ENCODE measurements at regions not wholly inside any gene's neighbourhood (a gene's known extent, or its start where the extent isn't known, plus 50 kb on each side); places are given as distances from the start of the nearest gene placed in this dataset.

- no peak for TF ChIP-seq CTCF (conservative IDR thresholded peaks at IDR 0.05)
- H3K9me3 Mint-ChIP-seq, result no peaks in the 10 kb centered on the region
- no peaks in the 10 kb centered on the region for H3K4me1 Mint-ChIP-seq (ENCODE audit: unreplicated experiment)
- H3K27me3 Mint-ChIP-seq, result peaks cover 30% of the 10 kb centered on the region
- no peaks in the 10 kb centered on the region for H3K36me3 Mint-ChIP-seq
- H3K27ac Mint-ChIP-seq, result no peak overlapping the region
- no peak overlapping the region for H3K4me3 Mint-ChIP-seq
- DNase-seq (ENCODE audit: extremely low spot score, unreplicated experiment), result no peak
Measured at GRCh38 chr12:112589275-112589674, 170.5 kb downstream of the PTPN11 start.

GRCh38 chr12:112590281-112590680, 171.5 kb downstream of the PTPN11 start:
- no peaks in the 10 kb centered on the region for H3K4me1 Mint-ChIP-seq (ENCODE audit: unreplicated experiment)
- no peak for DNase-seq (ENCODE audit: extremely low spot score, unreplicated experiment)
- peaks cover 38% of the 10 kb centered on the region for H3K27me3 Mint-ChIP-seq
- no peaks in the 10 kb centered on the region for H3K9me3 Mint-ChIP-seq
- no peak overlapping the region for H3K4me3 Mint-ChIP-seq
- no peak overlapping the region for H3K27ac Mint-ChIP-seq
- no peaks in the 10 kb centered on the region for H3K36me3 Mint-ChIP-seq
- TF ChIP-seq CTCF (conservative IDR thresholded peaks at IDR 0.05), result no peak

- no peak for TF ChIP-seq CTCF (conservative IDR thresholded peaks at IDR 0.05)
- no peaks in the 10 kb centered on the region for H3K4me1 Mint-ChIP-seq (ENCODE audit: unreplicated experiment)
- H3K4me3 Mint-ChIP-seq, result no peak overlapping the region
- H3K36me3 Mint-ChIP-seq, result no peaks in the 10 kb centered on the region
- DNase-seq (ENCODE audit: extremely low spot score, unreplicated experiment), result no peak
- H3K27me3 Mint-ChIP-seq, result peaks cover 41% of the 10 kb centered on the region
- no peak overlapping the region for H3K27ac Mint-ChIP-seq
- H3K9me3 Mint-ChIP-seq, result peaks cover 5% of the 10 kb centered on the region
Measured at GRCh38 chr12:112591488-112591887, 172.7 kb downstream of the PTPN11 start.

GRCh38 chr12:112595410-112595809, 176.7 kb downstream of the PTPN11 start:
- peaks cover 5% of the 10 kb centered on the region for H3K9me3 Mint-ChIP-seq
- peaks cover 54% of the 10 kb centered on the region for H3K27me3 Mint-ChIP-seq
- H3K4me3 Mint-ChIP-seq, result no peak overlapping the region

GRCh38 chr12:112597986-112598385, 179.2 kb downstream of the PTPN11 start:
- no peak for TF ChIP-seq CTCF (conservative IDR thresholded peaks at IDR 0.05)
- no peak for DNase-seq (ENCODE audit: extremely low spot score, unreplicated experiment)
- Mint-ChIP-seq H3K9me3 (peaks cover 5% of the 10 kb centered on the region), H3K4me1 (ENCODE audit: unreplicated experiment) (no peaks in the 10 kb centered on the region), H3K27ac (no peak overlapping the region), H3K4me3 (no peak overlapping the region), H3K27me3 (peaks cover 67% of the 10 kb centered on the region), H3K36me3 (no peaks in the 10 kb centered on the region)

More at GRCh38 chr12:112595410-112595809, 176.7 kb downstream of the PTPN11 start:
- Mint-ChIP-seq H3K36me3 (no peaks in the 10 kb centered on the region), H3K27ac (no peak overlapping the region), H3K4me1 (ENCODE audit: unreplicated experiment) (no peaks in the 10 kb centered on the region)
- no peak for DNase-seq (ENCODE audit: extremely low spot score, unreplicated experiment)
- TF ChIP-seq CTCF (conservative IDR thresholded peaks at IDR 0.05), result no peak

- peaks cover 68% of the 10 kb centered on the region for H3K27me3 Mint-ChIP-seq
- peaks cover 5% of the 10 kb centered on the region for H3K9me3 Mint-ChIP-seq
- no peak for TF ChIP-seq CTCF (conservative IDR thresholded peaks at IDR 0.05)
- no peaks in the 10 kb centered on the region for H3K36me3 Mint-ChIP-seq
- DNase-seq (ENCODE audit: extremely low spot score, unreplicated experiment), result no peak
- no peaks in the 10 kb centered on the region for H3K4me1 Mint-ChIP-seq (ENCODE audit: unreplicated experiment)
- no peak overlapping the region for H3K27ac Mint-ChIP-seq
- no peak overlapping the region for H3K4me3 Mint-ChIP-seq
Measured at GRCh38 chr12:112598626-112599025, 179.9 kb downstream of the PTPN11 start.
